GM21447 (cell line): ENCODE measurements at regions not wholly inside any gene's neighbourhood (a gene's known extent, or its start where the extent isn't known, plus 50 kb on each side); places are given as distances from the start of the nearest gene placed in this dataset.
"Not testable (repeated sequence)": the region's sequence is repeated elsewhere in the genome, so short reads cannot be mapped to it uniquely, and the experiment has no call there.

Source experiments
- ATAC-seq: cut with Tn5 transposase; IDR thresholded peaks from one replicate; pipeline ENCODE4 v1.9.1; 2021; ENCODE audit not compliant: unreplicated experiment

- no peak for ATAC-seq
Measured at GRCh38 chr18:56489893-56490292, 148.5 kb downstream of the TXNL1 start.

GRCh38 chr18:56488739-56489138 lies 149.7 kb downstream of the TXNL1 start:
- ATAC-seq = no peak

GRCh38 chr18:56487801-56488200 lies 150.6 kb downstream of the TXNL1 start:
- no peak for ATAC-seq

- ATAC-seq = no peak
Measured at GRCh38 chr18:56483386-56483785, 155.0 kb downstream of the TXNL1 start.

GRCh38 chr18:56482813-56483212 lies 155.6 kb downstream of the TXNL1 start:
- not testable (repeated sequence) for ATAC-seq

GRCh38 chr18:56481751-56482150 lies 156.6 kb downstream of the TXNL1 start:
- ATAC-seq = no peak

- no peak for ATAC-seq
Measured at GRCh38 chr18:56479841-56480240, 158.6 kb downstream of the TXNL1 start.

- no peak for ATAC-seq
Measured at GRCh38 chr18:56475250-56475649, 163.1 kb downstream of the TXNL1 start.

- ATAC-seq = no peak
Measured at GRCh38 chr18:56473400-56474024, 164.9 kb downstream of the TXNL1 start.

- no peak for ATAC-seq
Measured at GRCh38 chr18:56470406-56471351, 167.7 kb downstream of the TXNL1 start.

GRCh38 chr18:56469582-56469981 lies 168.8 kb downstream of the TXNL1 start:
- no peak for ATAC-seq

- no peak for ATAC-seq
Measured at GRCh38 chr18:56468396-56468795, 170.0 kb downstream of the TXNL1 start.

- ATAC-seq = no peak
Measured at GRCh38 chr18:56462276-56462675, 176.1 kb downstream of the TXNL1 start.

GRCh38 chr18:56461151-56461550 lies 177.2 kb downstream of the TXNL1 start:
- no peak for ATAC-seq

- no peak for ATAC-seq
Measured at GRCh38 chr18:56460581-56460980, 177.8 kb downstream of the TXNL1 start.

GRCh38 chr18:56458770-56459712 lies 179.4 kb downstream of the TXNL1 start:
- no peak for ATAC-seq

GRCh38 chr18:56455874-56456273 lies 182.5 kb downstream of the TXNL1 start:
- no peak for ATAC-seq

GRCh38 chr18:56455141-56455540 lies 183.3 kb downstream of the TXNL1 start:
- ATAC-seq = no peak

GRCh38 chr18:56453631-56454030 lies 184.8 kb downstream of the TXNL1 start:
- no peak for ATAC-seq

- ATAC-seq = no peak
Measured at GRCh38 chr18:56451188-56451587, 187.2 kb downstream of the TXNL1 start.

GRCh38 chr18:56448751-56449150 lies 189.6 kb downstream of the TXNL1 start:
- ATAC-seq = no peak
